Fibroblast of lung (primary cell): ENCODE measurements at regions not wholly inside any gene's neighbourhood (a gene's known extent, or its start where the extent isn't known, plus 50 kb on each side); places are given as distances from the start of the nearest gene placed in this dataset.

Experiments used
- CTCF ChIP-seq, 2 donors: IDR thresholded peaks in 1 of 2; conservative IDR thresholded peaks in 1 of 2; 1 replicate in 1 of 2; 2 replicates in 1 of 2; pipeline ENCODE4 v1.5.1; 2011 to 2012; ENCODE audit warnings: low read length in 2 of 2, control low read depth in 1 of 2, inconsistent platforms in 1 of 2, low read depth in 1 of 2, mild to moderate bottlenecking in 1 of 2
- EZH2 ChIP-seq: IDR thresholded peaks from 2 replicates; pipeline ENCODE4 v1.5.1; 2012; ENCODE audit warnings: low read length, control low read depth, mild to moderate bottlenecking; ENCODE audit errors: missing control alignments

- TF ChIP-seq CTCF (conservative IDR thresholded peaks at IDR 0.05 in 1 of 2, IDR thresholded peaks at IDR 0.05 in 1 of 2; ENCODE audit: low read depth in 1 of 2, low read length in 2 of 2) (no peak), EZH2 (no peak)
Measured at GRCh38 chr10:20688797-20689544, 208.1 kb downstream of the NEBL start.
